Neural progenitor cell (in vitro differentiated cells): ENCODE measurements at regions not wholly inside any gene's neighbourhood (a gene's known extent, or its start where the extent isn't known, plus 50 kb on each side); places are given as distances from the start of the nearest gene placed in this dataset.

Source experiments
- DNase-seq: peaks from one replicate; pipeline ENCODE4 v3.0.0-alpha.2; 2016; ENCODE audit warnings: low spot score
- H2AFZ ChIP-seq: fragments of 200-600 bp; sonication (generic); replicated peaks from 2 replicates; pipeline ENCODE4 v1.6.1; 2016; ENCODE audit warnings: antibody characterized with exemption
- H3F3A ChIP-seq: fragments of 200-600 bp; sonication (generic); 2 replicates; pipeline ENCODE4 v1.6.1; 2016; ENCODE audit warnings: antibody characterized with exemption, low read depth
- H3K27ac ChIP-seq: fragments of 200-600 bp; sonication (generic); 2 replicates; pipeline ENCODE4 v1.5.1; 2016; ENCODE audit warnings: mild to moderate bottlenecking
- H3K27me3 ChIP-seq: fragments of 200-600 bp; sonication (generic); 2 replicates; pipeline ENCODE4 v1.6.1; 2016; ENCODE audit warnings: mild to moderate bottlenecking, moderate library complexity
- H3K36me3 ChIP-seq: fragments of 200-600 bp; sonication (generic); 2 replicates; pipeline ENCODE4 v1.5.1; 2016
- H3K4me1 ChIP-seq: fragments of 200-600 bp; sonication (generic); 2 replicates; pipeline ENCODE4 v1.6.1; 2016; ENCODE audit warnings: mixed run types
- H3K4me2 ChIP-seq: fragments of 200-600 bp; sonication (generic); 2 replicates; pipeline ENCODE4 v1.6.1; 2016
- H3K4me3 ChIP-seq: fragments of 200-600 bp; sonication (generic); 2 replicates; pipeline ENCODE4 v1.5.1; 2016
- H3K79me2 ChIP-seq: fragments of 200-600 bp; sonication (generic); 2 replicates; pipeline ENCODE4 v1.6.1; 2016; ENCODE audit warnings: low read depth
- H3K9ac ChIP-seq: fragments of 200-600 bp; sonication (generic); 2 replicates; pipeline ENCODE4 v1.6.1; 2016
- H3K9me3 ChIP-seq: fragments of 200-600 bp; sonication (generic); 2 replicates; pipeline ENCODE4 v1.5.1; 2016; ENCODE audit warnings: low read depth
- H4K20me1 ChIP-seq: fragments of 200-600 bp; sonication (generic); 2 replicates; pipeline ENCODE4 v1.6.1; 2016; ENCODE audit warnings: low read depth
- H3K27ac Mint-ChIP-seq: 3 replicates; pipeline ENCODE4 v1.8.0; 2021; ENCODE audit warnings: mixed read lengths
- H3K27me3 Mint-ChIP-seq: 2 replicates; pipeline ENCODE4 v1.8.0; 2022; ENCODE audit warnings: low read depth, mild to moderate bottlenecking, inconsistent platforms, moderate library complexity, mixed read lengths; ENCODE audit not compliant: insufficient read depth
- H3K36me3 Mint-ChIP-seq: 3 replicates; pipeline ENCODE4 v1.8.0; 2021; ENCODE audit warnings: mixed read lengths
- H3K4me1 Mint-ChIP-seq: 3 replicates; pipeline ENCODE4 v1.8.0; 2021; ENCODE audit warnings: mixed read lengths
- H3K4me3 Mint-ChIP-seq: 3 replicates; pipeline ENCODE4 v1.8.0; 2021; ENCODE audit warnings: mild to moderate bottlenecking, moderate library complexity, mixed read lengths
- H3K9me3 Mint-ChIP-seq: 3 replicates; pipeline ENCODE4 v1.8.0; 2020; ENCODE audit warnings: mixed read lengths
- CTCF ChIP-seq: fragments of 200-600 bp; sonication (generic); IDR thresholded peaks from 2 replicates; pipeline ENCODE4 v1.5.1; 2017; ENCODE audit warnings: antibody characterized with exemption, mild to moderate bottlenecking
- EZH2 ChIP-seq: fragments of 200-600 bp; sonication (generic); IDR thresholded peaks from 2 replicates; pipeline ENCODE4 v1.6.1; 2017; ENCODE audit warnings: antibody characterized with exemption, mild to moderate bottlenecking, moderate library complexity
- EZH2phosphoT487 ChIP-seq: fragments of 200-600 bp; sonication (generic); IDR thresholded peaks from 2 replicates; pipeline ENCODE4 v1.6.1; 2017; ENCODE audit warnings: antibody characterized with exemption

- Histone ChIP-seq H3K27ac (no peak overlapping the region), H3K9me3 (no peaks in the 10 kb centered on the region), H3F3A (no peaks in the 10 kb centered on the region), H4K20me1 (no peaks in the 10 kb centered on the region), H3K9ac (no peak overlapping the region), H3K27me3 (no peaks in the 10 kb centered on the region), H3K4me1 (no peaks in the 10 kb centered on the region), H3K36me3 (no peaks in the 10 kb centered on the region), H3K4me2 (no peak overlapping the region), H3K79me2 (no peaks in the 10 kb centered on the region), H3K4me3 (no peak overlapping the region), H2AFZ (no peak overlapping the region)
- TF ChIP-seq EZH2phosphoT487 (no peak), EZH2 (no peak), CTCF (no peak)
- H3K9me3 Mint-ChIP-seq = no peaks in the 10 kb centered on the region
- no peaks in the 10 kb centered on the region for H3K36me3 Mint-ChIP-seq
- H3K4me3 Mint-ChIP-seq = no peak overlapping the region
- no peak overlapping the region for H3K27ac Mint-ChIP-seq
- peaks cover 2% of the 10 kb centered on the region for H3K27me3 Mint-ChIP-seq
- DNase-seq = no peak
- H3K4me1 Mint-ChIP-seq = no peaks in the 10 kb centered on the region
These were observed 1313.1 kb downstream of the CDH11 start for GRCh38 chr16:63808730-63809129.

- no peaks in the 10 kb centered on the region for H3K27me3 ChIP-seq
- Mint-ChIP-seq H3K27me3 (peaks cover 2% of the 10 kb centered on the region), H3K36me3 (no peaks in the 10 kb centered on the region), H3K4me1 (no peaks in the 10 kb centered on the region), H3K27ac (no peak overlapping the region), H3K4me3 (no peak overlapping the region), H3K9me3 (no peaks in the 10 kb centered on the region)
- peak overlapping the region; percentile 20 for H2AFZ ChIP-seq
- no peaks in the 10 kb centered on the region for H3K79me2 ChIP-seq
- no peaks in the 10 kb centered on the region for H3F3A ChIP-seq
- TF ChIP-seq EZH2phosphoT487 (no peak), CTCF (no peak), EZH2 (no peak)
- no peaks in the 10 kb centered on the region for H4K20me1 ChIP-seq
- no peak overlapping the region for H3K4me2 ChIP-seq
- no peaks in the 10 kb centered on the region for H3K9me3 ChIP-seq
- no peak for DNase-seq
- no peaks in the 10 kb centered on the region for H3K36me3 ChIP-seq
- H3K9ac ChIP-seq = no peak overlapping the region
- no peak overlapping the region for H3K4me3 ChIP-seq
- no peaks in the 10 kb centered on the region for H3K4me1 ChIP-seq
- no peak overlapping the region for H3K27ac ChIP-seq
These were observed 1314.9 kb downstream of the CDH11 start for GRCh38 chr16:63806794-63807506.

GRCh38 chr16:63804126-63804525 lies 1317.7 kb downstream of the CDH11 start:
- Histone ChIP-seq H3K4me3 (no peak overlapping the region), H3K27ac (no peak overlapping the region), H3K9me3 (no peaks in the 10 kb centered on the region), H3F3A (no peaks in the 10 kb centered on the region), H3K79me2 (no peaks in the 10 kb centered on the region), H3K4me2 (no peak overlapping the region), H3K36me3 (no peaks in the 10 kb centered on the region), H4K20me1 (no peaks in the 10 kb centered on the region), H2AFZ (no peak overlapping the region), H3K9ac (no peak overlapping the region), H3K27me3 (no peaks in the 10 kb centered on the region), H3K4me1 (no peaks in the 10 kb centered on the region)
- H3K4me3 Mint-ChIP-seq = no peak overlapping the region
- H3K4me1 Mint-ChIP-seq = no peaks in the 10 kb centered on the region
- no peak for DNase-seq
- no peaks in the 10 kb centered on the region for H3K36me3 Mint-ChIP-seq
- H3K9me3 Mint-ChIP-seq = no peaks in the 10 kb centered on the region
- peaks cover 2% of the 10 kb centered on the region for H3K27me3 Mint-ChIP-seq
- TF ChIP-seq EZH2phosphoT487 (no peak), EZH2 (no peak), CTCF (no peak)
- H3K27ac Mint-ChIP-seq = no peak overlapping the region
